HepG2 (cell line): ENCODE measurements at regions not wholly inside any gene's neighbourhood (a gene's known extent, or its start where the extent isn't known, plus 50 kb on each side); places are given as distances from the start of the nearest gene placed in this dataset.

Experiments
- ATAC-seq: fragments of 200-7000 bp; cut with Tn5 transposase; 3 replicates; pipeline ENCODE4 v1.9.1; 2020; ENCODE audit warnings: mild to moderate bottlenecking, moderate library complexity
- BruUV-seq: library from RNA; stranded (reverse); fragments of 400-500 nt; replicated peaks from 2 replicates; lab custom pipeline; 2021; lab: Mats Ljungman, UMichigan
- CTCF ChIA-PET: fragments of 300-600 bp; formaldehyde crosslinking; extraction: SDS; loops from one replicate; lab custom pipeline; 2021; ENCODE audit warnings: low total read pairs, inconsistent platforms, low intra/inter-chr PET ratio; lab: Yijun Ruan, JAX
- POLR2A ChIA-PET: fragments of 350-600 bp; sonication (Branson Sonifier 250); formaldehyde crosslinking; loops from one replicate; lab custom pipeline; 2020; ENCODE audit warnings: antibody characterized with exemption, inconsistent platforms; lab: Yijun Ruan, JAX
- DNase-seq: peaks from one replicate; pipeline ENCODE4 v3.0.0-alpha.2; 2015; ENCODE audit warnings: low spot score
- FAIRE-seq: peaks from 3 replicates; lab custom pipeline; 2011; peaks lifted over from hg19 to GRCh38; lab: Jason Lieb, UNC
- H2AFZ ChIP-seq: one replicate; pipeline ENCODE4 v1.6.1; 2011; ENCODE audit warnings: low read length, inconsistent platforms
- H3K27ac ChIP-seq: fragments of 300-600 bp; 3 replicates; pipeline ENCODE4 v1.8.0; 2011; ENCODE audit warnings: mixed run types, mild to moderate bottlenecking, mixed read lengths, low read length, inconsistent platforms; ENCODE audit not compliant: insufficient read depth; ENCODE audit errors: extremely low read length
- H3K27me3 ChIP-seq, 2 experiments: fragments of 200-600 bp in 1 of 2; 2 replicates in 1 of 2; 3 replicates in 1 of 2; pipeline versions ENCODE4 v1.6.0 to v1.8.0; 2011; ENCODE audit warnings: low read length in 2 of 2, mild to moderate bottlenecking in 2 of 2, moderate library complexity in 2 of 2, inconsistent platforms in 1 of 2; ENCODE audit not compliant: insufficient read depth in 2 of 2, control insufficient read depth in 1 of 2
- H3K36me3 ChIP-seq, 2 experiments: fragments of 200-600 bp in 1 of 2; replicated peaks in 1 of 2; 2 replicates in 1 of 2; 3 replicates in 1 of 2; pipeline versions ENCODE4 v1.5.1 to v1.8.0; 2011; ENCODE audit warnings: low read length in 2 of 2, inconsistent platforms in 1 of 2; ENCODE audit not compliant: insufficient read depth in 2 of 2, control insufficient read depth in 1 of 2
- H3K4me1 ChIP-seq: 2 replicates; pipeline ENCODE4 v1.5.1; 2012; ENCODE audit warnings: low read length, inconsistent platforms; ENCODE audit not compliant: insufficient read depth
- H3K4me2 ChIP-seq: 2 replicates; pipeline ENCODE4 v1.6.0; 2011; ENCODE audit warnings: low read depth, low read length, inconsistent platforms
- H3K4me3 ChIP-seq, 3 experiments: fragments of 200-600 bp in 1 of 3; sonication (generic), shearing (Covaris generic) in 1 of 3; replicated peaks in 1 of 3; 2 replicates each; pipeline ENCODE4 v1.5.1; 2011 to 2016; ENCODE audit warnings: low read length in 3 of 3, inconsistent platforms in 2 of 3, low read depth in 2 of 3, mild to moderate bottlenecking in 2 of 3, control low read depth in 1 of 3, mixed read lengths in 1 of 3; ENCODE audit not compliant: insufficient read depth in 1 of 3
- H3K79me2 ChIP-seq: one replicate; pipeline ENCODE4 v1.6.1; 2011; ENCODE audit warnings: low read length, inconsistent platforms; ENCODE audit not compliant: insufficient read depth
- H3K9ac ChIP-seq: 2 replicates; pipeline ENCODE4 v1.6.0; 2011; ENCODE audit warnings: mild to moderate bottlenecking, low read depth, low read length, inconsistent platforms; ENCODE audit not compliant: insufficient read depth
- H3K9me3 ChIP-seq: 2 replicates; pipeline ENCODE4 v1.5.1; 2012; ENCODE audit warnings: mild to moderate bottlenecking, low read length
- H4K20me1 ChIP-seq: 2 replicates; pipeline ENCODE4 v1.6.0; 2011; ENCODE audit warnings: inconsistent platforms, mild to moderate bottlenecking, low read length, moderate library complexity; ENCODE audit not compliant: insufficient read depth
- ARNTL ChIP-seq: sonication (generic); formaldehyde crosslinking; IDR thresholded peaks from 2 replicates; pipeline ENCODE4 v1.4.0; 2020; ENCODE audit warnings: mild to moderate bottlenecking, missing genetic modification reagents
- GTF2F1 ChIP-seq: fragments of 150-350 bp; IDR thresholded peaks from 2 replicates; pipeline ENCODE4 v1.6.1; 2014; ENCODE audit warnings: low read length
- KLF13 ChIP-seq: sonication (generic); formaldehyde crosslinking; IDR thresholded peaks from 2 replicates; pipeline ENCODE4 v1.4.0; 2020; ENCODE audit warnings: mild to moderate bottlenecking, missing genetic modification reagents
- RBM22 ChIP-seq: fragments of 200-400 bp; formaldehyde crosslinking; optimal IDR thresholded peaks from 2 replicates; pipeline ENCODE3; 2017; ENCODE audit warnings: mild to moderate bottlenecking, low read length, moderate library complexity
- SYNCRIP ChIP-seq: fragments of 200-400 bp; formaldehyde crosslinking; IDR thresholded peaks from 2 replicates; pipeline ENCODE4 v1.6.1; 2018; ENCODE audit warnings: mild to moderate bottlenecking, low read depth, low read length; ENCODE audit not compliant: insufficient read depth
- ZKSCAN1 ChIP-seq: fragments of 150-350 bp; IDR thresholded peaks from 2 replicates; pipeline ENCODE4 v1.6.1; 2014; ENCODE audit warnings: low read length
- ZNF292 ChIP-seq: sonication (generic); formaldehyde crosslinking; IDR thresholded peaks from 2 replicates; pipeline ENCODE4 v1.8.1; 2022; ENCODE audit warnings: mild to moderate bottlenecking, low read depth, missing genetic modification reagents, borderline replicate concordance
- ZNF841 ChIP-seq: sonication (generic); formaldehyde crosslinking; IDR thresholded peaks from 2 replicates; pipeline ENCODE4 v1.8.1; 2023; ENCODE audit warnings: missing genetic modification reagents, borderline replicate concordance
- WGBS: methylation state at CpG from one replicate; pipeline ENCODE4 v1.1.6; 2017; ENCODE audit warnings: low lambda C conversion rate; 5-methylcytosine and 5-hydroxymethylcytosine counted together
- in situ Hi-C: cut with HindIII; loops from 2 replicates; pipeline ENCODE4 v1.10.0; 2017; ENCODE audit warnings: low pct_unique_long_range_greater_than_20kb; ENCODE audit not compliant: extremely low pct_ligation_motif_present
- intact Hi-C: fragments of 100-400 bp; cut with micrococcal nuclease; formaldehyde crosslinking; loops from one replicate; pipeline ENCODE4 v1.10.0; 2022; ENCODE audit not compliant: unreplicated experiment
- TF ChIP-seq, protein P1 (sequence below): sonication (generic); formaldehyde crosslinking; IDR thresholded peaks from 2 replicates; pipeline ENCODE4 v1.4.0; 2020; ENCODE audit warnings: mild to moderate bottlenecking, missing genetic modification reagents

DNA sequence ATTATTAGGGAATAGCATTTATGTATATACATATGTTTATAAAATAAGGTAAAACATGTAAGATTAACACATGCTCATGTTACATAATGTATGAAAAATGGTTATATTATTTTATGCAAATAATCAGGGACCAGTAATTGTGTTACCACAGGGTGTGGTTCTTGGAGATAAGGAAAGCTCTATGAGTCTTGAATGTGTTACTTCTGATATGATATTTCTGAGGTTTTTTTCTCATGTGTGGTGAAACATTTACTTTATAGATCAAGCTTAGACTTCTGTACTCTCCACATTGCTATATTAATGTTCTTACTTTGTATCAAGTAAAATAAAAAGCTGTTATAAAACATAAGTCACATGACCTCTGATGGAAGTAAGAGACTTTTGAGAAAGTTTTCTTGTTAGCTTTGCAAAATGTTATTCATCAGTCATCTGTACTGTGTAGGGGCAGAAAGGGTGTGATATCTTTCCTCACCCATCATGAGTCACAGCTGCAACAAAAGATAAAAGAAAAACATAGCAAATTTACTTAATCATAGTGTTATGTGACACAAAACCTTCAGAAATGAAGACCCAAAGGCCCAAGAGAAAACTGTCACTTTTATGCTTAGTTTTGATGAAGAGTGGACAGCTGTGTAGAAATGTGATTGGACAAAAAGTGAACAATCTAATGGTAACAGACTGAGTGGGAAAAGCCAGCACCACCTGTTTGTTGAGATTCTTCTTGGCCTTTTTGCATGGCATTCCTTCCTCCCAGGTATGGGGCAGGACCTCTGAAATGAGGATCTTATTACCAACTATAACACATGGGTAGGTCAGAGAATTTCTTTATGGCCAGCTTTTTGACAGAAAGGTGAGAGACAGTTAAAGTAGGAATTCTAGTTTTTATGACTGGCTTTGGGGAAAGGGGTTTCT, 632.3 kb downstream of the PDHA2 start:
- CTCF ChIA-PET, result no interaction called here

DNA sequence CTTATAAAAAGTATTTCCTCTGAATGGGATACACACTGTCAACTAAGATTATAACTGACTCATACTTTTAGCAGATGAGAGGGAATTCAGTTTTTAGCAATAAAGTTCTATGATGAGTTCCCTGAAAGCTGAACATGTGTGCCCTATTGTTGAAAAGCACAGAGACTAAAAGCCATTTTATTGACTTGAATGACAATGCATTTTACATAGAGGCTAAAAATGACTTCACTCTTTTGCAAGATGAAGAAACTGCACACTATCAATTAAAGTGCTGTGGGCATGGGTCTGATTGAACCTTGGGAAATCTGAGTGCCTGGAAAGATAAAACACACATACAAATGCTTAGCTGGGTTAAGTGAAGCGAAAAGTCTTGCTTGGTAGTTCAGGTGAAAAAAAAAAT, 633.4 kb downstream of the PDHA2 start:
- CTCF ChIA-PET, result no interaction called here
- Histone ChIP-seq H3K4me1 (no peaks in the 10 kb centered on the region), H3K79me2 (no peaks in the 10 kb centered on the region), H3K4me2 (no peak overlapping the region), H3K4me3 (no peak overlapping the region), H4K20me1 (no peaks in the 10 kb centered on the region), H3K9ac (no peak overlapping the region), H3K27ac (no peak overlapping the region), H2AFZ (no peak overlapping the region), H3K36me3 (no peaks in the 10 kb centered on the region), H3K9me3 (peaks cover 65% of the 10 kb centered on the region), H3K27me3 (no peaks in the 10 kb centered on the region)
- 0% methylated on average over 1 of the region's 1 CpG for WGBS
- FAIRE-seq (no peak), DNase-seq (no peak), ATAC-seq (no peak)
- no TSS peak for BruUV-seq
- intact Hi-C loops (no loop called here), in situ Hi-C loops (no loop called here)
- TF ChIP-seq KLF13 (CRISPR knock-in tag) (no peak), ZNF292 (CRISPR knock-in tag) (no peak), GTF2F1 (no peak), ZNF841 (CRISPR knock-in tag) (no peak)
- TF ChIP-seq, protein P1, sequence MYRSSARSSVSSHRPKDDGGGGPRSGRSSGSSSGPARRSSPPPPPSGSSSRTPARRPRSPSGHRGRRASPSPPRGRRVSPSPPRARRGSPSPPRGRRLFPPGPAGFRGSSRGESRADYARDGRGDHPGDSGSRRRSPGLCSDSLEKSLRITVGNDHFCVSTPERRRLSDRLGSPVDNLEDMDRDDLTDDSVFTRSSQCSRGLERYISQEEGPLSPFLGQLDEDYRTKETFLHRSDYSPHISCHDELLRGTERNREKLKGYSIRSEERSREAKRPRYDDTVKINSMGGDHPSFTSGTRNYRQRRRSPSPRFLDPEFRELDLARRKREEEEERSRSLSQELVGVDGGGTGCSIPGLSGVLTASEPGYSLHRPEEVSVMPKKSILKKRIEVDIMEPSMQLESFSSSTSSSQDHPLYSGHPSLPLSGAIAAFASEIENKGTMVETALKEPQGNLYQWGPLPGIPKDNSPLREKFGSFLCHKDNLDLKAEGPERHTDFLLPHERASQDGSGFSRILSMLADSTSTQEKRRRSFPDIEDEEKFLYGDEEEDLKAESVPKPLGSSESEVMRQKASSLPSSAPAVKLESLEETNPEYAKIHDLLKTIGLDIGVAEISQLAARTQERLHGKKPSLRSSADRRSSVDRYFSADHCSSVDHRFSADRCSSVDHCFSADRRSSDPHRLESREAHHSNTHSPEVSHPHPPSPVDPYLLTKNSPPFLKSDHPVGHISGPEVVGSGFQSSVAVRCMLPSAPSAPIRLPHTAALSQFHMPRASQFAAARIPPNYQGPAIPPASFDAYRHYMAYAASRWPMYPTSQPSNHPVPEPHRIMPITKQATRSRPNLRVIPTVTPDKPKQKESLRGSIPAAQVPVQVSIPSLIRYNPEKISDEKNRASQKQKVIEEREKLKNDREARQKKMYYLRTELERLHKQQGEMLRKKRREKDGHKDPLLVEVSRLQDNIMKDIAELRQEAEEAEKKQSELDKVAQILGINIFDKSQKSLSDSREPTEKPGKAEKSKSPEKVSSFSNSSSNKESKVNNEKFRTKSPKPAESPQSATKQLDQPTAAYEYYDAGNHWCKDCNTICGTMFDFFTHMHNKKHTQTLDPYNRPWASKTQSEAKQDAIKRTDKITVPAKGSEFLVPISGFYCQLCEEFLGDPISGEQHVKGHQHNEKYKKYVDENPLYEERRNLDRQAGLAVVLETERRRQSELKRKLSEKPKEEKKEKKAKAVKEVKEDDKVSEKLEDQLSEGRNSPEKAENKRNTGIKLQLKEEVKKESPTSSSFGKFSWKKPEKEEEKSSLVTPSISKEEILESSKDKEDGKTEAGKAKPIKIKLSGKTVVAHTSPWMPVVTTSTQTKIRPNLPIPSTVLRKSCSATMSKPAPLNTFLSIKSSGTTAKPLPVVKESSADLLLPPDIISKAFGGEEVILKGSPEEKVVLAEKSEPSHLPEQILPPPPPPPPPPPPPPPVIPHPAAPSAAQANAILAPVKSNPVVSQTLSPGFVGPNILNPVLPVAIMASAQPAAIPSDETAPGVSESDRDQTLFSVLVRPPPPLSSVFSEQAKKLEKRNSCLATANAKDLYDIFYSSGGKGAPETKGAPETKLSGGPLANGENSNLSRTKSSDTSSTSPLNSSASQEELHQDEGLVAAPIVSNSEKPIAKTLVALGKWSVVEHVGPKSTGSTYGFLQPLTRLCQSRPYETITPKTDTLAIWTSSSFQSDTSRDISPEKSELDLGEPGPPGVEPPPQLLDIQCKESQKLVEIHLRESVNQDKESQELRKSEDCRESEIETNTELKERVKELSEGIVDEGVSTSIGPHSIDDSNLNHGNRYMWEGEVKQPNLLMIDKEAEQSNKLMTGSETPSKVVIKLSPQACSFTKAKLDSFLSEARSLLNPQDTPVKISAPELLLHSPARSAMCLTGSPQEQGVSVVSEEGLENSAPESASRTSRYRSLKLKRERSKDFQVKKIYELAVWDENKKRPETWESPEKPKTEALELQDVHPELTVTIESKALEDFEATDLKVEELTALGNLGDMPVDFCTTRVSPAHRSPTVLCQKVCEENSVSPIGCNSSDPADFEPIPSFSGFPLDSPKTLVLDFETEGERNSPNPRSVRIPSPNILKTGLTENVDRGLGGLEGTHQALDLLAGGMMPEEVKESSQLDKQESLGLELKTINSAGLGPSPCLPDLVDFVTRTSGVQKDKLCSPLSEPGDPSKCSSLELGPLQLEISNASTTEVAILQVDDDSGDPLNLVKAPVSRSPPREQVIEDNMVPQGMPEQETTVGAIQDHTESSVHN, result no peak
- POLR2A ChIA-PET, result no interaction called here

More for the DNA sequence above, 632.3 kb downstream of the PDHA2 start:
- FAIRE-seq (no peak), DNase-seq (no peak), ATAC-seq (no peak)
- no peaks in the 10 kb centered on the region for H3K4me1 ChIP-seq
- H3K9me3 ChIP-seq, result peaks cover 65% of the 10 kb centered on the region
- no peaks in the 10 kb centered on the region for H3K36me3 ChIP-seq
- H3K9ac ChIP-seq, result no peak overlapping the region
- POLR2A ChIA-PET, result no interaction called here
- H4K20me1 ChIP-seq, result no peaks in the 10 kb centered on the region
- H3K4me2 ChIP-seq, result no peak overlapping the region
- H3K4me3 ChIP-seq, result no peak overlapping the region
- H3K27ac ChIP-seq, result no peak overlapping the region
- in situ Hi-C loops (no loop called here), intact Hi-C loops (no loop called here)
- H3K79me2 ChIP-seq, result no peaks in the 10 kb centered on the region
- no TSS peak for BruUV-seq
- H2AFZ ChIP-seq, result no peak overlapping the region
- TF ChIP-seq ZKSCAN1, result no peak
- no peak for TF ChIP-seq SYNCRIP
- TF ChIP-seq ARNTL (CRISPR knock-in tag), result no peak
- TF ChIP-seq RBM22, result no peak
- no peaks in the 10 kb centered on the region for H3K27me3 ChIP-seq
